Left ventricle myocardium inferior (tissue), 1 donor: ENCODE measurements at regions not wholly inside any gene's neighbourhood (a gene's known extent, or its start where the extent isn't known, plus 50 kb on each side); places are given as distances from the start of the nearest gene placed in this dataset.
A peak's percentile ranks its signal among the peaks of the same experiment; 100 is the strongest.

Experiments used
- DNase-seq: peaks from one replicate; pipeline ENCODE4 v3.0.0-alpha.2; 2020
- H3K27ac ChIP-seq: fragments of 200-600 bp; replicated peaks from 2 replicates; pipeline ENCODE4 v1.8.0; 2021
- H3K27me3 ChIP-seq: fragments of 200-600 bp; 2 replicates; pipeline ENCODE4 v1.8.0; 2021; ENCODE audit warnings: low read depth
- H3K36me3 ChIP-seq: fragments of 200-600 bp; 2 replicates; pipeline ENCODE4 v1.8.0; 2021
- H3K4me1 ChIP-seq: fragments of 200-600 bp; 2 replicates; pipeline ENCODE4 v1.8.0; 2021
- H3K4me3 ChIP-seq: fragments of 200-600 bp; 2 replicates; pipeline ENCODE4 v1.8.0; 2021; ENCODE audit warnings: mild to moderate bottlenecking, moderate library complexity
- H3K9me3 ChIP-seq: fragments of 200-600 bp; replicated peaks from 2 replicates; pipeline ENCODE4 v1.8.0; 2021
- intact Hi-C: fragments of 100-400 bp; cut with micrococcal nuclease; formaldehyde crosslinking; loops from one replicate; pipeline ENCODE4 v1.11.0; 2022
- TF ChIP-seq, protein P1 (sequence below): fragments of 200-600 bp; IDR thresholded peaks from 2 replicates; pipeline ENCODE4 v1.8.0; 2021; ENCODE audit warnings: antibody characterized with exemption, mild to moderate bottlenecking, borderline replicate concordance
- donor health status: DM: no; HTN: yes; CAD: no; lungs with severe emphysema.

GRCh38 chr16:63618896-63619485 is 1502.9 kb downstream of the CDH11 start:
- Histone ChIP-seq H3K27me3 (peaks cover 13% of the 10 kb centered on the region), H3K27ac (no peak overlapping the region), H3K4me3 (no peak overlapping the region), H3K9me3 (no peaks in the 10 kb centered on the region), H3K4me1 (no peaks in the 10 kb centered on the region), H3K36me3 (no peaks in the 10 kb centered on the region)
- TF ChIP-seq, protein P1, sequence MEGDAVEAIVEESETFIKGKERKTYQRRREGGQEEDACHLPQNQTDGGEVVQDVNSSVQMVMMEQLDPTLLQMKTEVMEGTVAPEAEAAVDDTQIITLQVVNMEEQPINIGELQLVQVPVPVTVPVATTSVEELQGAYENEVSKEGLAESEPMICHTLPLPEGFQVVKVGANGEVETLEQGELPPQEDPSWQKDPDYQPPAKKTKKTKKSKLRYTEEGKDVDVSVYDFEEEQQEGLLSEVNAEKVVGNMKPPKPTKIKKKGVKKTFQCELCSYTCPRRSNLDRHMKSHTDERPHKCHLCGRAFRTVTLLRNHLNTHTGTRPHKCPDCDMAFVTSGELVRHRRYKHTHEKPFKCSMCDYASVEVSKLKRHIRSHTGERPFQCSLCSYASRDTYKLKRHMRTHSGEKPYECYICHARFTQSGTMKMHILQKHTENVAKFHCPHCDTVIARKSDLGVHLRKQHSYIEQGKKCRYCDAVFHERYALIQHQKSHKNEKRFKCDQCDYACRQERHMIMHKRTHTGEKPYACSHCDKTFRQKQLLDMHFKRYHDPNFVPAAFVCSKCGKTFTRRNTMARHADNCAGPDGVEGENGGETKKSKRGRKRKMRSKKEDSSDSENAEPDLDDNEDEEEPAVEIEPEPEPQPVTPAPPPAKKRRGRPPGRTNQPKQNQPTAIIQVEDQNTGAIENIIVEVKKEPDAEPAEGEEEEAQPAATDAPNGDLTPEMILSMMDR, result no peak
- DNase-seq, result no peak
- intact Hi-C loops, result no loop called here

- TF ChIP-seq, protein P1, result no peak
- intact Hi-C loops, result no loop called here
- H3K27me3 ChIP-seq, result peaks cover 13% of the 10 kb centered on the region
- DNase-seq, result peak; percentile 26
- H3K4me3 ChIP-seq, result peak overlapping the region; percentile 70
- no peaks in the 10 kb centered on the region for H3K36me3 ChIP-seq
- no peaks in the 10 kb centered on the region for H3K4me1 ChIP-seq
- no peaks in the 10 kb centered on the region for H3K9me3 ChIP-seq
- peak overlapping the region; percentile 77 for H3K27ac ChIP-seq
Measured at GRCh38 chr16:63617990-63618763, 1503.7 kb downstream of the CDH11 start.

DNA sequence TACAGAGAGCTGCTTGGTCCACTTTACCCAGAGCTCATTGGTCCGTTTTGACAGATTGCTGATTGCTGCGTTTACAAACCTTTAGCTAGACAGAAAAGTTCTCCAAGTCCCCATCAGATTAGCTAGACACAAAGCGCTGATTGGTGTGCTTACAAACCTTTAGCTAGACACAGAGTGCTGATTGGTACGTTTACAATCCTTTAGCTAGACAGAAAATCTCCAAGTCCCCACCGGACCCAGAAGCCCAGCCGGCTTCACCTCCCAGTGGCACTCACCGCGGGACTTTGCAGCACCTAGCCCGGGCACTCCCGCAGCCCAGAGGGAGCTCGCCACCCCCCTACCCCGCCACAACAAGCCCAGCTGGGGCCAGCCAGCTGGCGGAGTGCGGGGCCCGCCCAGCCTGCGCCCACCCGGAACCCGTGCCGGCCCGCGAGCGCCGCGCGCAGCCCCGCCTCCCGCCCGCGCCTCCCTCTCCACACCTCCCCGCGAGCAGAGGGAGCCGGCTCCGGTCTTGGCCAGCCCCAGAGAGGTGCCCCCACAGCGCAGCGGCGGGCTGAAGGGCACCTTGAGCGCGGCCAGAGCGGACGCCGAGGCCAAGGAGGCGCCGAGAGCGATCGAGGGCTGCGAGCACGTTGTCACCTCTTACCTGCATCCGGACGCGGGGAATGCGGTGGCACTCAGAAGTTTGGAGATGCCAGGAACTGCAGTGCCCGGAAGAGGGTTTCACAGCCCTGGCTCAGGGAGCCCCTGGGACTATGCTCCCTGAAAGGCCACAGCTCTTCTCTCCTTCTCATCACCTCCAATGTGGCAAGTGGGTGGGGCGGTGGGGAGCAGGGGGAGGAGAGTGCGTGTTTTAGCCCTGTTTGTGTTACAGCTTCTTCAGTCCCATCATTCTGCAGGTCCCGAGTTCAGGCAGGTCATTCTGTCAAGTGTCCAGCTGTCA is 1504.5 kb downstream of the CDH11 start:
- Histone ChIP-seq H3K4me1 (no peaks in the 10 kb centered on the region), H3K9me3 (no peaks in the 10 kb centered on the region), H3K27me3 (peaks cover 13% of the 10 kb centered on the region), H3K4me3 (peak overlapping the region; percentile 70), H3K36me3 (no peaks in the 10 kb centered on the region), H3K27ac (peak overlapping the region; percentile 77)
- peak; percentile 23 for DNase-seq
- TF ChIP-seq, protein P1, result no peak
- intact Hi-C loops, result no loop called here

GRCh38 chr16:63614429-63614828 is 1507.4 kb downstream of the CDH11 start:
- Histone ChIP-seq H3K9me3 (peaks cover 8% of the 10 kb centered on the region), H3K27me3 (peaks cover 13% of the 10 kb centered on the region), H3K36me3 (no peaks in the 10 kb centered on the region), H3K4me1 (no peaks in the 10 kb centered on the region), H3K4me3 (no peak overlapping the region), H3K27ac (no peak overlapping the region)
- TF ChIP-seq, protein P1, result no peak
- DNase-seq, result no peak
- intact Hi-C loops, result no loop called here

- H3K27ac ChIP-seq, result no peak overlapping the region
- no peak overlapping the region for H3K4me3 ChIP-seq
- H3K27me3 ChIP-seq, result peaks cover 13% of the 10 kb centered on the region
- H3K4me1 ChIP-seq, result no peaks in the 10 kb centered on the region
- DNase-seq, result no peak
- H3K9me3 ChIP-seq, result peaks cover 8% of the 10 kb centered on the region
- TF ChIP-seq, protein P1, result no peak
- intact Hi-C loops, result no loop called here
- no peaks in the 10 kb centered on the region for H3K36me3 ChIP-seq
Measured at GRCh38 chr16:63613701-63614100, 1508.2 kb downstream of the CDH11 start.
